ENCODE measurements at regions not wholly inside any gene's neighbourhood (a gene's known extent, or its start where the extent isn't known, plus 50 kb on each side); places are given as distances from the start of the nearest gene placed in this dataset.

DNA sequence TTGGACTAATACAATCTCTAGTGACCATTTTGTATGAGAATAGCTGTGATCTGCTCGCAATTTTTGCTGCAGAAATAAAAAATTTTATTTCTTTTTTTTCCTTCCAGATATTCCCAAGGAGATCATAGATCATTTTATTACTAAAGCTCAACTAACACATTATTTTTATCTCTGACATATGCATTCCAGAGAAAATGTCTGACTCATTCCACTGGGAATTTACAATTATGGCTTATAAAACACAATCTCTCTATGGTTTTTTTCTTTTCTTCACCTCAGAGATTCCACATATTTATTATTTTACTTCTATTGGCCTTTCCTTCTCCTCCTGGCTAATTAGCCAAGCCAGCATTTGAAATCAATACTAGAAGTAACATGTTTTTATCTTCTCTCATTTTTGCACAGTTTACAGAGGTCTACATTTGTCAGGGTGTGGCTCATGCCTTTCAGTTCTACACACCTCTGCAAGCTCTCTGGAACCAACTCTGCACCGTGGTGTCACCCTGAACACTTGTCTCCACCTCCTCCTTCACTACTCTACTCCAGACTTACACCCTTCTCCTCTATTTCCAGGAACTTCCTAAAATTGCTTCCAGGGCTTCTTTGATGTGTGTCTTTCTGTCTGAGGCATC lies 59.8 kb upstream of the GPM6A start:
- Mint-ChIP-seq H3K9me3 (peaks cover 3% of the 10 kb centered on the region), H3K4me1 (no peaks in the 10 kb centered on the region), H3K36me3 (ENCODE audit: low read depth) (no peaks in the 10 kb centered on the region), H3K27ac (no peak overlapping the region), H3K4me3 (no peak overlapping the region), H3K27me3 (no peaks in the 10 kb centered on the region)
- DNase-seq (no peak), ATAC-seq (ENCODE audit: low read depth) (no peak)
- ChIA-PET CTCF (no interaction called here), POLR2A (no interaction called here)
- intact Hi-C loops (cut with micrococcal nuclease): no loop called here
- TF ChIP-seq, protein P1, sequence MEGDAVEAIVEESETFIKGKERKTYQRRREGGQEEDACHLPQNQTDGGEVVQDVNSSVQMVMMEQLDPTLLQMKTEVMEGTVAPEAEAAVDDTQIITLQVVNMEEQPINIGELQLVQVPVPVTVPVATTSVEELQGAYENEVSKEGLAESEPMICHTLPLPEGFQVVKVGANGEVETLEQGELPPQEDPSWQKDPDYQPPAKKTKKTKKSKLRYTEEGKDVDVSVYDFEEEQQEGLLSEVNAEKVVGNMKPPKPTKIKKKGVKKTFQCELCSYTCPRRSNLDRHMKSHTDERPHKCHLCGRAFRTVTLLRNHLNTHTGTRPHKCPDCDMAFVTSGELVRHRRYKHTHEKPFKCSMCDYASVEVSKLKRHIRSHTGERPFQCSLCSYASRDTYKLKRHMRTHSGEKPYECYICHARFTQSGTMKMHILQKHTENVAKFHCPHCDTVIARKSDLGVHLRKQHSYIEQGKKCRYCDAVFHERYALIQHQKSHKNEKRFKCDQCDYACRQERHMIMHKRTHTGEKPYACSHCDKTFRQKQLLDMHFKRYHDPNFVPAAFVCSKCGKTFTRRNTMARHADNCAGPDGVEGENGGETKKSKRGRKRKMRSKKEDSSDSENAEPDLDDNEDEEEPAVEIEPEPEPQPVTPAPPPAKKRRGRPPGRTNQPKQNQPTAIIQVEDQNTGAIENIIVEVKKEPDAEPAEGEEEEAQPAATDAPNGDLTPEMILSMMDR (IDR thresholded peaks at IDR 0.05): no peak

DNA sequence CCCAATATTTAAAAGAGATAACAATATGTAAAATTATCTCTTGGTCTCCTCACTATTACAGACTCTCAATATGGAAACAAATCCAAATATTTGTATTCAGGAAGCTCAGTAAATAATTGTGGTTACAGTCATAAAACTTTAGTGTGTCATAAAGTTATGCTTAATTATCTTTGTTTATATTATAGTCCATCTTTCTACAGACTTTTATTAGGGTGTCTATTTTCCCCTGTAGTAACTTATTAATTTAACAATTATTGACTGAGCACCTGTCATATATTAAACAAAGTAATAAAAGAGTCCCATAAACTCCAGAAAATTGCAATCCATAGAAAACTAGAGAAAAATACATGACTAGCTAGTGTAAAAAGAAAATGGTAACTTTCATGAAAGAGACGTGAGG lies 61.6 kb upstream of the GPM6A start:
- Mint-ChIP-seq H3K27me3 (no peaks in the 10 kb centered on the region), H3K4me1 (no peaks in the 10 kb centered on the region), H3K27ac (no peak overlapping the region), H3K4me3 (no peak overlapping the region), H3K9me3 (peaks cover 3% of the 10 kb centered on the region), H3K36me3 (ENCODE audit: low read depth) (no peaks in the 10 kb centered on the region)
- no peak for DNase-seq
- TF ChIP-seq, protein P1 (IDR thresholded peaks at IDR 0.05): no peak
- intact Hi-C loops (cut with micrococcal nuclease): no loop called here
- no peak for ATAC-seq (ENCODE audit: low read depth)
- POLR2A ChIA-PET: no interaction called here
- CTCF ChIA-PET: no interaction called here

DNA sequence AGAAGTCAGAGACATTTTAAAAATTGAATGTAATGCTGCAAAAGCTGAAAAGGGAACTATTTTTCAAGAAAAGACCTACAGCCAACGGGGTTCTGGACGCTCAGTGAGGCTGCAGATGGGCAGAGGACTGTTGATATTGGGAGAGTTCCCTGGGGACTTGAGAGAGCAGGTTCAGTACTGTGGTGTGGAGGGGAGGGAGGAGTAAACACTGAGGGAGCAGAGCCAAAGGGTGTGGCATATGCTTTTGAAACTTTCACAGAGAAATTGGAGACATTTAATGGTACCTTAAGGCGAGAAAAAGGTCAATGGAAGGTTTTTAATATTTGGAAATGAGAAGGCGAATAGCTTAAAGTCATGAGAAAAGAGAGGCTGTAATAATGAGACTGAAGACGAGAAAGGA lies 62.2 kb upstream of the GPM6A start:
- Mint-ChIP-seq H3K36me3 (ENCODE audit: low read depth) (no peaks in the 10 kb centered on the region), H3K4me1 (no peaks in the 10 kb centered on the region), H3K4me3 (no peak overlapping the region), H3K27ac (no peak overlapping the region), H3K9me3 (peaks cover 8% of the 10 kb centered on the region), H3K27me3 (no peaks in the 10 kb centered on the region)
- no peak for DNase-seq
- TF ChIP-seq, protein P1 (IDR thresholded peaks at IDR 0.05): no peak
- ChIA-PET CTCF (no interaction called here), POLR2A (interaction anchor here (0.7 kb wide), 1 partner anchor 178 kb away, joined by 3 read pairs; no protein-coding TSS in a partner anchor)
- intact Hi-C loops (cut with micrococcal nuclease): no loop called here
- ATAC-seq (ENCODE audit: low read depth): no peak

DNA sequence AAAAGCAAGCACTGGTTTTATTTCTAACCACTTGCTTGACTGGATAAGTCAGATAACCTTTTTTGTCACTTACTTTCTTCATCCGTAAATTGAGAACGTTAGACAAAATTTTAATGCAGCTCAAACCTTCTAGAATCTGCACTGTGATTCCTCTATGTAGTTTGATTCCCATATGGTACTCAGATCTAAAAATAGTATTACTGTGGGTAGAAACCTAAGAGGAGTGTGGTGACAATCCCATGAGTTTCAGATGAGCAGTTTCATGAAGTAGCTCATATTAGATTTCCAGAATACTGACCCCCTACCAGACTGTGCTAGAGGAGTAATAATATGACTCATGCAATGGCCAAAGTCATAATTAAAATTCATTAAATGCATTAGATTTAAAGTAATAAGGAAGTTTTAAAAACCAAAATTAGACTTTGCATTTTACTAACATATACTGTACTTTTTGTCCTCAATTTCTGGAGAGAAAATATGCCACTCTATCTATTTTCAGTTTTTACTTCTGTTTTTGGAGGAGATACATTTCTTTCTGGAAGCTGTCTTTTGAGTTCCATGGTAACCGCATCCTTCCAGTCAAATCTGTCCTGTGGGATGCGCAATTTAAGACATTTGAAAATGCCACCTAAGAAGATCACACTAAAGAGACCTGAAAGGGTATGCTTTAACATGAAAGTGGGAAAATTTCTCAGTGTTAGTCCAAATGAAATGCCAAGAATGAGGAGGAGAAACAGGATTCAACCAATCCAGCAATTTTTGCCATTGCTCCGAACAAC lies 64.1 kb upstream of the GPM6A start:
- Mint-ChIP-seq H3K9me3 (peaks cover 14% of the 10 kb centered on the region), H3K4me3 (no peak overlapping the region), H3K4me1 (no peaks in the 10 kb centered on the region), H3K27me3 (no peaks in the 10 kb centered on the region), H3K36me3 (ENCODE audit: low read depth) (no peaks in the 10 kb centered on the region), H3K27ac (no peak overlapping the region)
- no peak for DNase-seq
- POLR2A ChIA-PET: no interaction called here
- no peak for ATAC-seq (ENCODE audit: low read depth)
- intact Hi-C loops (cut with micrococcal nuclease): no loop called here
- TF ChIP-seq, protein P1 (IDR thresholded peaks at IDR 0.05): no peak
- CTCF ChIA-PET: no interaction called here

DNA sequence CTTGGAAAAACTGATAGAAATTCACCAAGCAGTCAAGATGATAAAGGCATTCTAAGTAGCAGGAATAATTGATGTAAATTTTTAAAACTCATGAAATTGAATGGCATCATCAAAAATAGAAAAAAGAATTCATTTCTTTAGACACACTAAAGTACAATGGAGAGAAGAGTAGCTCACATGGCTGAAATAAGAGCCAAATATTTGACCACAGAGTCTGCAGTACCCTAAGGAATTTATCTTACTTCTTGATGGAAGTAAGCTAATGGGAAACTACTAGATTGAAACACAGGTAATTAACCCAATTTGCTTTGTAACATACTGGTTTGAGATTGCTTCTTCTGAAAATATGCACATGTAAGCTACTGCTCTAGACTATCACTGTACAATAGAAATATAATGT lies 70.8 kb upstream of the GPM6A start:
- Mint-ChIP-seq H3K27me3 (no peaks in the 10 kb centered on the region), H3K36me3 (ENCODE audit: low read depth) (no peaks in the 10 kb centered on the region), H3K27ac (no peak overlapping the region), H3K4me3 (no peak overlapping the region), H3K9me3 (peaks cover 17% of the 10 kb centered on the region), H3K4me1 (no peaks in the 10 kb centered on the region)
- intact Hi-C loops (cut with micrococcal nuclease): no loop called here
- TF ChIP-seq, protein P1 (IDR thresholded peaks at IDR 0.05): no peak
- ATAC-seq (ENCODE audit: low read depth) (no peak), DNase-seq (no peak)
- CTCF ChIA-PET: no interaction called here
- POLR2A ChIA-PET: no interaction called here

Data from activated B cell treated with CpG ODN at 0.5 μM for 24 hours (primary cell).